Upper lobe of right lung (tissue), 1 donor: ENCODE measurements at regions not wholly inside any gene's neighbourhood (a gene's known extent, or its start where the extent isn't known, plus 50 kb on each side); places are given as distances from the start of the nearest gene placed in this dataset.

Experiments used
- ATAC-seq: fragments of 200-7000 bp; cut with Tn5 transposase; one replicate; pipeline ENCODE4 v1.9.1; 2020; ENCODE audit warnings: mild to moderate bottlenecking, moderate library complexity
- DNase-seq: peaks from one replicate; pipeline ENCODE4 v3.0.0-alpha.2; 2020
- H3K27ac ChIP-seq: fragments of 200-600 bp; one replicate; pipeline ENCODE4 v1.8.0; 2022
- H3K27me3 ChIP-seq: fragments of 200-600 bp; one replicate; pipeline ENCODE4 v1.8.0; 2022; ENCODE audit warnings: mild to moderate bottlenecking
- H3K36me3 ChIP-seq: fragments of 200-600 bp; one replicate; pipeline ENCODE4 v1.8.0; 2022
- H3K4me1 ChIP-seq: fragments of 200-600 bp; one replicate; pipeline ENCODE4 v1.8.0; 2022
- H3K4me3 ChIP-seq: fragments of 200-600 bp; one replicate; pipeline ENCODE4 v1.8.0; 2022; ENCODE audit warnings: mild to moderate bottlenecking
- H3K9me3 ChIP-seq: fragments of 200-600 bp; one replicate; pipeline ENCODE4 v1.8.0; 2022
- intact Hi-C: fragments of 100-400 bp; cut with DNase I; formaldehyde crosslinking; loops from one replicate; pipeline ENCODE4 v1.11.0; 2022
- TF ChIP-seq, protein P1 (sequence below): fragments of 200-600 bp; IDR thresholded peaks from one replicate; pipeline ENCODE4 v1.8.0; 2022; ENCODE audit warnings: antibody characterized with exemption
- donor health status: DM: no; HTN: yes; CAD: no; lungs with severe emphysema.

- TF ChIP-seq, protein P1, sequence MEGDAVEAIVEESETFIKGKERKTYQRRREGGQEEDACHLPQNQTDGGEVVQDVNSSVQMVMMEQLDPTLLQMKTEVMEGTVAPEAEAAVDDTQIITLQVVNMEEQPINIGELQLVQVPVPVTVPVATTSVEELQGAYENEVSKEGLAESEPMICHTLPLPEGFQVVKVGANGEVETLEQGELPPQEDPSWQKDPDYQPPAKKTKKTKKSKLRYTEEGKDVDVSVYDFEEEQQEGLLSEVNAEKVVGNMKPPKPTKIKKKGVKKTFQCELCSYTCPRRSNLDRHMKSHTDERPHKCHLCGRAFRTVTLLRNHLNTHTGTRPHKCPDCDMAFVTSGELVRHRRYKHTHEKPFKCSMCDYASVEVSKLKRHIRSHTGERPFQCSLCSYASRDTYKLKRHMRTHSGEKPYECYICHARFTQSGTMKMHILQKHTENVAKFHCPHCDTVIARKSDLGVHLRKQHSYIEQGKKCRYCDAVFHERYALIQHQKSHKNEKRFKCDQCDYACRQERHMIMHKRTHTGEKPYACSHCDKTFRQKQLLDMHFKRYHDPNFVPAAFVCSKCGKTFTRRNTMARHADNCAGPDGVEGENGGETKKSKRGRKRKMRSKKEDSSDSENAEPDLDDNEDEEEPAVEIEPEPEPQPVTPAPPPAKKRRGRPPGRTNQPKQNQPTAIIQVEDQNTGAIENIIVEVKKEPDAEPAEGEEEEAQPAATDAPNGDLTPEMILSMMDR = no peak
- H3K4me3 ChIP-seq = no peak overlapping the region
- H3K4me1 ChIP-seq = no peaks in the 10 kb centered on the region
- H3K36me3 ChIP-seq = no peaks in the 10 kb centered on the region
- no peaks in the 10 kb centered on the region for H3K27me3 ChIP-seq
- ATAC-seq = no peak
- DNase-seq = no peak
- H3K27ac ChIP-seq = no peak overlapping the region
- intact Hi-C loops = no loop called here
- H3K9me3 ChIP-seq = no peaks in the 10 kb centered on the region
These were observed 205.5 kb downstream of the EFNB2 start for GRCh38 chr13:106329941-106330340.

GRCh38 chr13:106326751-106327150, 208.7 kb downstream of the EFNB2 start:
- Histone ChIP-seq H3K27ac (no peak overlapping the region), H3K4me1 (no peaks in the 10 kb centered on the region), H3K36me3 (no peaks in the 10 kb centered on the region), H3K27me3 (no peaks in the 10 kb centered on the region), H3K9me3 (peaks cover 6% of the 10 kb centered on the region), H3K4me3 (no peak overlapping the region)
- TF ChIP-seq, protein P1 = no peak
- intact Hi-C loops = no loop called here
- ATAC-seq (no peak), DNase-seq (no peak)

DNA sequence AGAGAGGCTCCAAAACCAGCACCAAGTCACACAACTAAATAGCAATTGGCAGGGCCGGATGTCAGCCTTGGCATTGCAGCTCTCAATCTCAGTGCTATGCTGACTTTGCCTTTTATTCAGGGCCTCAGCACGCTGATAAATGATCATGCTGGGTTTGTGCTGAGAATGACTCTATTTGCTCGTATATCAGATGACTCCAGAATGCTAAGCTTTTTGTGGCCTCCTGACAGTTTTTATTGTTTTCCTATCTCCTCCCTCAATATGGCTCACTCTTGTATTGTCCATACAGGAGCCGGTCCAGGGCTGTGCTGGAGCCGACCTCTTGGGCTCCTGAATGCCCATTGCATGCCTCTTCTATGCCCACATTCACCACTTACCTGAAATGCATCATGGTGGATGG, 211.0 kb downstream of the EFNB2 start:
- Histone ChIP-seq H3K9me3 (peaks cover 6% of the 10 kb centered on the region), H3K4me1 (peaks cover 3% of the 10 kb centered on the region), H3K36me3 (no peaks in the 10 kb centered on the region), H3K4me3 (no peak overlapping the region), H3K27me3 (no peaks in the 10 kb centered on the region), H3K27ac (no peak overlapping the region)
- ATAC-seq = no peak
- intact Hi-C loops = no loop called here
- TF ChIP-seq, protein P1 = no peak
- DNase-seq = no peak

DNA sequence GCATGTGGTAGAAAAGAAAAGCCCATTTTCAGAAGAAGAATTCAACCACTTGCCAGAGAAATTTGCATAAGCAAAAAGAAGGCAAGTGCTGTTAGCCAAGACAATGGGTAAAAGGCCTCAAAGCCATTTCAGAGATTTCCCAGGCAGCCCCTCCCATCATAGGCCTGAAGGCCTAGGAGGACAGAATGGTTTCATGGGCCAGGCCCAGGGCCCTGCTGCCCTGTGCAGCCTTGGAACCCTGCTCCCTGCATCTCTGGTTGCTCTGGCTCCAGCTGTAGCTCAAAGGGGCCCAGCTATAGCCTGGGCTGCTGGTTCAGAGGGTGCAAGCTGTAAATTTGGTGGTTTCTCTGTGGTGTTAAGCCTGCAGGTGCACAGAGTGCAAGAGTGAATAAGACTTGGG, 212.8 kb downstream of the EFNB2 start:
- TF ChIP-seq, protein P1 = no peak
- DNase-seq (no peak), ATAC-seq (no peak)
- no peaks in the 10 kb centered on the region for H3K27me3 ChIP-seq
- no peak overlapping the region for H3K27ac ChIP-seq
- peaks cover 5% of the 10 kb centered on the region for H3K4me1 ChIP-seq
- no peaks in the 10 kb centered on the region for H3K36me3 ChIP-seq
- intact Hi-C loops = no loop called here
- peaks cover 6% of the 10 kb centered on the region for H3K9me3 ChIP-seq
- no peak overlapping the region for H3K4me3 ChIP-seq

DNA sequence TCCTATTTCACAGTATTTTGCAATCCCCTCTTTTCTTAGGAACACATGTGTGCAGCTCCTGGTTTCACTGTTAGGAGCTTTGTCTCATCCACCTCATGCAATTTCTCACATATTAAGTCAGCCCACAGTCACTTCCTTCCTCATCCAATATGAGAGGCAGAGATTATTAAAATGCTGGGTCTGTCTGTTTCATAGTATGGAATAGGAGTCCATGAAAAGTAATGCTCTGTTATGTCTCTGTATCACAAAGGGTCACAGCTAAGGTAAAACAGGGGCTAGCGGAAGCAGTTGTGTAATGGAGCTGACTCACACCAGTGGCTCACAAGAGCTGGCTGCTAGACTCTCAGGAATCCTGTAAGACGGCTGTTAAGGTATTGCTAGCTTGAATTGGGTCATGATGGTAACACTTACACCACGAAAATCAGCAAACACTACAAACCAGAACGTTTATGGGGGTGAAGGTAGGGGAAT, 216.5 kb downstream of the EFNB2 start:
- Histone ChIP-seq H3K36me3 (no peaks in the 10 kb centered on the region), H3K9me3 (peaks cover 6% of the 10 kb centered on the region), H3K27ac (no peak overlapping the region), H3K4me1 (peaks cover 5% of the 10 kb centered on the region), H3K4me3 (no peak overlapping the region), H3K27me3 (no peaks in the 10 kb centered on the region)
- ATAC-seq (peak; percentile 94), DNase-seq (no peak)
- intact Hi-C loops = no loop called here
- TF ChIP-seq, protein P1 = no peak

- no peak for DNase-seq
- H3K27me3 ChIP-seq = no peaks in the 10 kb centered on the region
- no peak for ATAC-seq
- no peaks in the 10 kb centered on the region for H3K9me3 ChIP-seq
- intact Hi-C loops = no loop called here
- no peak overlapping the region for H3K4me3 ChIP-seq
- no peaks in the 10 kb centered on the region for H3K36me3 ChIP-seq
- no peak overlapping the region for H3K27ac ChIP-seq
- H3K4me1 ChIP-seq = peaks cover 2% of the 10 kb centered on the region
- TF ChIP-seq, protein P1 = no peak
These were observed 221.0 kb downstream of the EFNB2 start for GRCh38 chr13:106314417-106314816.
